Central memory CD8-positive, alpha-beta T cell (primary cell): ENCODE measurements at regions not wholly inside any gene's neighbourhood (a gene's known extent, or its start where the extent isn't known, plus 50 kb on each side); places are given as distances from the start of the nearest gene placed in this dataset.
"Not testable (repeated sequence)": the region's sequence is repeated elsewhere in the genome, so short reads cannot be mapped to it uniquely, and the experiment has no call there.

Source experiments
- ATAC-seq: fragments of 150-1000 bp; cut with Tn5 transposase; replicated peaks from 2 replicates; pipeline ENCODE4 v1.10.0; 2022; ENCODE audit warnings: mild to moderate bottlenecking, moderate FRiP score, moderate number of reproducible peaks; ENCODE audit not compliant: poor library complexity, severe bottlenecking; ENCODE audit errors: extremely low read depth
- DNase-seq, 2 donors: peaks; one replicate each; pipeline ENCODE4 v3.0.0; 2021; ENCODE audit warnings: low spot score in 2 of 2
- H3K27ac Mint-ChIP-seq: one replicate; pipeline ENCODE4 v1.8.0; 2022; ENCODE audit warnings: low read depth, mild to moderate bottlenecking, moderate library complexity, mixed read lengths
- H3K27me3 Mint-ChIP-seq: one replicate; pipeline ENCODE4 v1.8.0; 2022; ENCODE audit warnings: mixed read lengths
- H3K36me3 Mint-ChIP-seq: one replicate; pipeline ENCODE4 v1.8.0; 2022; ENCODE audit warnings: mild to moderate bottlenecking, moderate library complexity, mixed read lengths; ENCODE audit not compliant: insufficient read depth
- H3K4me1 Mint-ChIP-seq: one replicate; pipeline ENCODE4 v1.8.0; 2022; ENCODE audit warnings: mixed read lengths
- H3K4me3 Mint-ChIP-seq: one replicate; pipeline ENCODE4 v1.8.0; 2022; ENCODE audit warnings: mild to moderate bottlenecking, moderate library complexity, mixed read lengths
- H3K9me3 Mint-ChIP-seq: one replicate; pipeline ENCODE4 v1.8.0; 2022; ENCODE audit warnings: mixed read lengths

DNA sequence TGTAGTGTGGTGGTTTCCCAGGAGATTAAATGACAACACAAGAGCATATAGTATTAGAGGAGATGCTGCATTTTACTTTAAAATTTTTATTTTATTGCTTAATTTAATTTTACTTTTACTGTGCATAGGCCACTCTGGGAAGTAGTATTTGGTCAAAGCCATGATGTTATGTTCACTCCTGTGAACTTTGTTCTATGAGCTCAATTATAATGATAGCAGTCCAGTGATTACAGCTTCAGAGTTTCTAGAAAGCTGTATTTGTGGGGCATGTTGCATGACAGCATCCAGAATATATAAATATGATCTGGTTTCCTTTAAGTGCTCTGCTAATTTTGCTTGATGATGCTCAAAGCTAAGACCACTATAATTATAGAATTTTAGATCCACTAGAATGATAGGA is 338.6 kb downstream of the NSUN3 start:
- peaks cover 12% of the 10 kb centered on the region for H3K9me3 Mint-ChIP-seq
- DNase-seq (no peak), ATAC-seq (no peak)
- no peaks in the 10 kb centered on the region for H3K27me3 Mint-ChIP-seq
- H3K4me1 Mint-ChIP-seq, result no peaks in the 10 kb centered on the region
- H3K4me3 Mint-ChIP-seq, result no peak overlapping the region
- H3K36me3 Mint-ChIP-seq, result no peaks in the 10 kb centered on the region
- H3K27ac Mint-ChIP-seq, result no peak overlapping the region

DNA sequence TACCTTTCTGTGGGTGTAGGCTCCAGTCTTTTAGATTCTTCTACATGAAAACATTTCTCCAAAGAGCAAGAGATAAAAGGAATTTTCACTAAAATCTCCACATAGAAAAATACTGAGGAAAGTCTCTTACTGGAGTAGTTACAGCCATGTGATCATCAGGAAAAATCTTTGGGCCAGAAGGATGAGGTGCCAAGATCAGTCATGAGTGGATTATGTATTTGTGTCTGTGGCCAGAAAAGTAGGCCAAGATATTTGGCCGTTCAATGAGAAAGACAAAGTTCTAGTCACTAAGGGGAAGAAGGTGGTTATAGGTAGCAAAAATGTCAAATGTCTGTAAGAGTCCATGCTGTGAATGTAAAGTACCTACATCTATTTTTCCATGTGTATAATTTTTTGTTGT is 339.3 kb downstream of the NSUN3 start:
- no peaks in the 10 kb centered on the region for H3K27me3 Mint-ChIP-seq
- no peak for ATAC-seq
- H3K4me3 Mint-ChIP-seq, result no peak overlapping the region
- H3K9me3 Mint-ChIP-seq, result peaks cover 14% of the 10 kb centered on the region
- no peak overlapping the region for H3K27ac Mint-ChIP-seq
- H3K36me3 Mint-ChIP-seq, result no peaks in the 10 kb centered on the region
- no peaks in the 10 kb centered on the region for H3K4me1 Mint-ChIP-seq
- no peak for DNase-seq

DNA sequence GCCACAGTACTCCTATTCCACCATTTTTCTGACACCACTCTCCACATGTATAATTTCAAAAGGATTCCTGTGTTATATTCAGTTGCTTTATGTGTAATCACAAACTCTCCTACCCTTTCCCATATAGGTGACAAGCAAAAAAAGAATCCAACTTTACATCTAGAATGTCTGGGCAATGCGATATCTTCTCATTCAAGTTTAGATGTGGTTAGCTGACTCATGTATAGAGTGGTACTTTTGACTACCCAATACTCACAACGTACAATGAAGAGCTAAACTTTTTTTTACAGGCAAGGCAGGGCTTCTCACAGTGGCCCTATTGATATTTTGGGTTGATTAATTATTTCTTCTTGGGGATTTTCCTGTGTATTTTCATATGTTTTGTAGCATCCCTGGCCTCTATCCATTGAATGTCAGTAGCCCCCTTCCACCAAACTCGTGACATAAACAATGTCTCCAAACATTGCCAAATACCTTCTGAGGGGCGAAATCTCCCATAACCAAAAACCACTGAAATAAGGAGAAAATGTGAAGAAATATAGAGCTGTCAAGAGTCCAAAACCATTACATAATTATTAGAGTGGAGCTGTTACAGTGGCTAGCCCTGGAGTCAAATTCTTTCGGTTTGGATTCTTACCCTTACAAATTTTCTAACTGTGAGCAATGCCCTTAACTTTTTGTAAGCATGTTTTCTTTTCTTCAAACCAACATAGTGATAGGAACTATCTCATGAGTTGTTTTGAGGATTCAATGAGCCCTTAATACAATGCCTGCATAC is 342.6 kb downstream of the NSUN3 start:
- no peak for DNase-seq
- Mint-ChIP-seq H3K4me3 (no peak overlapping the region), H3K9me3 (peaks cover 14% of the 10 kb centered on the region), H3K27me3 (no peaks in the 10 kb centered on the region), H3K27ac (no peak overlapping the region), H3K36me3 (no peaks in the 10 kb centered on the region), H3K4me1 (no peaks in the 10 kb centered on the region)
- ATAC-seq, result no peak

DNA sequence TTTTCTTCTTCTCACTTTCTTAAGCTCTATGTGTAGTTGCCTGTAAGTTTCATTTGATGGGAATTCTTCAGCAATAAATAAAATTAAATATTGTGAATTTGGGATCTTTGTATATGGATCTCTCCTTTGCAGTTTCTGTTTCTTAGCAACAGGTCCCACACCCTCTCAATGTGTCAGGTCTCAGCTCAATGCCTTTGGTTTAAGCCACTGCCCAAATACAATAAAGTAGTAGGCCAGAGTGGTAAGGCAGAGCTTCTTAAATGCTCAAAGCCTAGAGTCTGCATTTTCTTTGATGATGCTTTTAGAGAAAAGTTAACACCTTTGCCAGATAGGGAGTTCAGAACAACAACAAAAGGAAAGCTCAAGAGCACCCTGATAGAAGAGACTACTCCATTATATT is 343.7 kb downstream of the NSUN3 start:
- H3K4me1 Mint-ChIP-seq, result no peaks in the 10 kb centered on the region

DNA sequence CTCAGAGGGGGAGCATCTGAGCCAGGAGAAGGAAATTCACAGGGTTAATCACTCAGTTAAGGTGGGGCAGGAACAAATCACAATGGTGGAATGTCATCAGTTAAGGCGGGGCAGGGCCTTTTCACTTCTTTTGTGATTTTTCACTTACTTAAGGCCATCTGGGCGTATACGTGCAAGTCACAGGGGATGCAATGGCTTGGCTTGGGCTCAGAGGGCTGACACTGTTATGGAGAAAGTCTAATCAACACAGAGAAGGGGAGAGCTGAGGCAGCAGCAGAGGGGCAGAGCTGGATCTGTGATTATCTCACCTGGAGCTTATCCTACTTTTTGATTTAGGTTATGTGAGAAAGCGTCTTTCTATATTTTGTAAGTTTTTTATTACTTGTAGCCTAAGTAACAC is 350.1 kb downstream of the NSUN3 start:
- H3K36me3 Mint-ChIP-seq, H3K27me3 Mint-ChIP-seq, H3K4me1 Mint-ChIP-seq, DNase-seq, ATAC-seq, H3K27ac Mint-ChIP-seq, H3K9me3 Mint-ChIP-seq, H3K4me3 Mint-ChIP-seq: not testable (repeated sequence)

More for the DNA sequence above, 343.7 kb downstream of the NSUN3 start:
- no peak overlapping the region for H3K4me3 Mint-ChIP-seq
- H3K27me3 Mint-ChIP-seq, result no peaks in the 10 kb centered on the region
- H3K36me3 Mint-ChIP-seq, result no peaks in the 10 kb centered on the region
- ATAC-seq (no peak), DNase-seq (no peak)
- peaks cover 14% of the 10 kb centered on the region for H3K9me3 Mint-ChIP-seq
- no peak overlapping the region for H3K27ac Mint-ChIP-seq

DNA sequence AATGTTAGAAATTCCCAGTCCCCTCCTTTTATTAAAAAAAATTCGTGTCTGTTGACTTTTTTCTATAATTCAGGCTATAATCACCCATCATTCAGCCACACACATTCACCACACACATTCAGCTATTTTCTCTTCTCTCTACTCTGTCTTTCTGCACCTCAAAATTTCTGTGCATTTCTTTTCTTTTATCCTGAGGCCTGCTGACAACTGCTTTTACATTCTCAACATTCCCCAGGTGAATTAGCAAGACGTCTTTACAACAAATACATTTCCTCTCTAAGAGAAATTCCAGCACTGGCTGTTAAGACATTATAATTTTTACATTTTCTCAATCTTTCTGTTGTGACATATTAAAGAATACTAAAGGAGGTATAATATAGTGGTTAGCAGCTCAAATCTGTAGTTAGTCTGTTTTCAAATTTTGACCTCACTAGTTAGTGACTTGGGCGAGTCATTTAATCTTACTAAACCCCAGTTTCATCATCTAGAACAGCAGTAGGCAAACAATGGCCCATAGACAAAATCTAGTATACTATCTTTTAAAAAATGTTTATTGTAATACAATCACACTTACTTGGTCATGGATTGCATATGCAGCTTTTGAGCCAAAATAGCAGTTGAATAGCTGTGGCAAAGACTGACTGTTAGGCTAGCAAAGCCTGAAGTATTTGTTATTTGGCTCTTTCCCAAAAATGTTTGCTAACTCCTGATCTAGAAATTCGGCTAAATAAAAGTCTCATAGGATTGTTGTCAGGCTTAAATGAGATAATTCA is 350.7 kb downstream of the NSUN3 start:
- ATAC-seq, result no peak

DNA sequence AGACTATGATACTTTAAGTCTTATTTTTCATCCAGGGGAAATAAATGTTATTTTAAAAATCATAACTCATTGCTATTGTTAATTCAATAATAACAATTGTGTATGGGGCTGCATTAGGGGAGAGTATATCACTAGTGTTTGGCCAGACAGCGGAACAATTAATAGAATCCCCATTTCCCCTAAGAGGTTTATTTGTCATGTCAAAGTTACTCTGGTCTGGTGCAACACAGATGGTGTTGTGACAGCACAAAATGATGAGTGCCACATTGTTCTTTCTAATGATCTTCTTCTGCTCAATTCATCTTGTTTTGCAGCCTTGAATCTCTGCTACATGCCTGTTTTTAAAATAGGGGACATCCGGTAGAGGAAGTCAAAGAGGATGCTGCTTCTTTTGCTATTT is 351.6 kb downstream of the NSUN3 start:
- H3K4me3 Mint-ChIP-seq, result no peak overlapping the region
- no peak for DNase-seq
- no peaks in the 10 kb centered on the region for H3K4me1 Mint-ChIP-seq
- no peak for ATAC-seq
- no peaks in the 10 kb centered on the region for H3K36me3 Mint-ChIP-seq
- H3K9me3 Mint-ChIP-seq, result peaks cover 13% of the 10 kb centered on the region
- no peaks in the 10 kb centered on the region for H3K27me3 Mint-ChIP-seq
- H3K27ac Mint-ChIP-seq, result no peak overlapping the region

More for the DNA sequence above, 350.7 kb downstream of the NSUN3 start:
- H3K27me3 Mint-ChIP-seq, result no peaks in the 10 kb centered on the region
- no peaks in the 10 kb centered on the region for H3K36me3 Mint-ChIP-seq
- H3K27ac Mint-ChIP-seq, result no peak overlapping the region
- H3K4me1 Mint-ChIP-seq, result no peaks in the 10 kb centered on the region
- no peak for DNase-seq
- peaks cover 9% of the 10 kb centered on the region for H3K9me3 Mint-ChIP-seq
- H3K4me3 Mint-ChIP-seq, result no peak overlapping the region

DNA sequence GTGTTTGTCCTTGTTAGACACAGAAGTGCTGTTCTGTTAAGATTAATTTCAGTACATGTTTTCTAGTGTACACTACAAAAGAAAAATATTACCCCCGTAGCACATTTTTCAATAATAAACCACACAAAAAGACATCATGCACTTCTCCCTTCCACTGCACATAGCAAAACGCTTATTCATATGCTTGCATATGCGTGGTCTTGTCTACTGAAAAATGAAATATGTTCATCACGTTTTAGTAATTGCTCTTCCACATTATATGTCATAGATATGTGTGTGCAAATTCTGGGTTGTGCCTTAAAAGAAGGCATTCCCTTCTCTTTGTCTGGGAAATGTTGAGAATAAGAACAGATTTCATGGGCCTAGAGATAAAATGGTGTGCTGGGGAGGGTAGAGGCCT is 353.9 kb downstream of the NSUN3 start:
- DNase-seq (no peak), ATAC-seq (no peak)
- peaks cover 14% of the 10 kb centered on the region for H3K9me3 Mint-ChIP-seq
- no peaks in the 10 kb centered on the region for H3K36me3 Mint-ChIP-seq
- H3K27ac Mint-ChIP-seq, result no peak overlapping the region
- H3K27me3 Mint-ChIP-seq, result no peaks in the 10 kb centered on the region
- H3K4me3 Mint-ChIP-seq, result no peak overlapping the region
- no peaks in the 10 kb centered on the region for H3K4me1 Mint-ChIP-seq

DNA sequence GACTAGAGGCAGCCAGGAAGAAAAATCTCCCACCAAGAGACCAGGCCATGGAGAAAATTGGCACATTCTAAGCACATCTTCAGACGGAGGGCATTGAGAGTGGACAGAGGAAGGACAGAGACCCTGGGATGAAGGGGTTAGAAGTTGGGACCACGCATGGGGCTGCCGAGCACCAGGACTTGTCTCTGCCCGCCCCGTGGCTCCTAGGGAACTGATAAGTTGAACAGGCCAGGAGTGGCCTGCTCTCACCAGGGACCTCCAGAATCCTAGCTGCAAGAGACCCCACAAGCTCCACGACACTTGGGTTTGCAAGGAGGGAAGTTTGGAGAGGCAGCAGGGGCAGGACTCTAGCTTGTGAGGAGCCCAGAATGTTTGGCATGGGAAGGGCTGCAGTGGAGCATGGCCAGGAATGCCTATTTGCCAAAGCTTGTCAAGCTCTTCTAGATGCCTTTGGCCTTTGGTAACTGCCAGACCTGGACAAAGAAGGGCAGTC is 355.1 kb downstream of the NSUN3 start:
- Mint-ChIP-seq H3K4me1 (no peaks in the 10 kb centered on the region), H3K27ac (no peak overlapping the region), H3K36me3 (no peaks in the 10 kb centered on the region), H3K4me3 (no peak overlapping the region), H3K27me3 (no peaks in the 10 kb centered on the region), H3K9me3 (peaks cover 20% of the 10 kb centered on the region)
- ATAC-seq (no peak), DNase-seq (no peak)

DNA sequence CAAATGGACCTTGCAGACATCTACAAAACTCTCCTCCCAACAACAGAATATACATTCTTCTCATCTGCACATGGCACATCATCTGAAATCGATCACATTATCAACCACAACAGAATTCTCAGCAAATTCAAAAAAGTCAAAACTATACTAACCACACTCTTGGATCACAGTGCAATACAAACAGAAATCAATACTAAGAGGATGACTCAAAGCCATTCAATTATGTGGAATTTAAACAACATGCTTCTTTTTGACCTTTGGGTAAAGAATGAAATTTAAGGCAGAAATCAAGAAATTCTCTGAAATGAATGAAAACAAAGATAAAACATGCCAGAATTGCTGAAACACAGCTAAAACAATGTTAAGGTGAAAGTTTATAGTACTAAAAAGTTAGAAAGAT is 358.1 kb downstream of the NSUN3 start:
- no peaks in the 10 kb centered on the region for H3K27me3 Mint-ChIP-seq
- H3K36me3 Mint-ChIP-seq, result no peaks in the 10 kb centered on the region
- no peak overlapping the region for H3K4me3 Mint-ChIP-seq
- H3K27ac Mint-ChIP-seq, result no peak overlapping the region
- DNase-seq, result no peak
- H3K9me3 Mint-ChIP-seq, result peaks cover 28% of the 10 kb centered on the region
- ATAC-seq, result no peak
- no peaks in the 10 kb centered on the region for H3K4me1 Mint-ChIP-seq

DNA sequence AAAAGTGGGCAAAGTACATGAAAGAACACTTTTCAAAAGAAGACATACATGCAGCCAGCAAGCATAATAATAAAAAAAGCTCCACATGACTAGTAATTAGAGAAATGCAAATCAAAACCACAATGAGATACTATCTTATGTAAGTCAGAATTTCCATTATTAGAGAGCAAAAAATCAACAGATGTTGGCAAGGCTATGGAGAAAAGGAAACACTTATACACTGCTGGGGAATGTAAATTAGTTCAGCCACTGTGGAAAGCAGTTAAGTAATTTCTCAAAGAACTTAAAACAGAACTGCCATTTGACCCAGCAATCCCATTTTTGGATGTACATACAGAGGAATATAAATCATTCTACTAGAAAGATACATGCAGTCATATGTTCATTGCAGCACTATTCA is 360.7 kb downstream of the NSUN3 start:
- Mint-ChIP-seq H3K4me1 (no peaks in the 10 kb centered on the region), H3K9me3 (peaks cover 25% of the 10 kb centered on the region), H3K4me3 (no peak overlapping the region), H3K27ac (no peak overlapping the region), H3K36me3 (no peaks in the 10 kb centered on the region), H3K27me3 (no peaks in the 10 kb centered on the region)
- DNase-seq (no peak), ATAC-seq (no peak)

DNA sequence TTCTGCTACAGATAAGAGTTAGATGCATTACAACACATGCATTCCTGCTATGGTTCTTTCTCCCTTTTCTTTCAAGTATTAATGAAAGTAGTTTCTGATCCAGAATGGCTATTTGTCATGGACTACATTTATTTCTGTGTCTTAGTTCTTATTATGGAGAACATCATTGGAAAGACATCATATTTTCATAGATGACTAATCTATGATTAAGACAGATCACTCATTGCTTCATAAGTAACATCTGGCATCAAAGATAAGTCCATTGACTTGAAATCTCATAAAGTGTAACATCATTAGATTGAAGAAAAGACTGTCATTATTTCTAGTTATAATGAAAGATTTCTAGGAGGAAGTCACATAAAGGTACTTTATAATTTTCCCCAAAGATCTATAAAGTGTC is 366.7 kb downstream of the NSUN3 start:
- Mint-ChIP-seq H3K9me3 (peaks cover 13% of the 10 kb centered on the region), H3K27ac (no peak overlapping the region), H3K4me3 (no peak overlapping the region), H3K36me3 (no peaks in the 10 kb centered on the region), H3K27me3 (no peaks in the 10 kb centered on the region), H3K4me1 (no peaks in the 10 kb centered on the region)
- no peak for DNase-seq
- ATAC-seq, result no peak
